B cell (primary cell): ENCODE measurements at regions not wholly inside any gene's neighbourhood (a gene's known extent, or its start where the extent isn't known, plus 50 kb on each side); places are given as distances from the start of the nearest gene placed in this dataset.

Experiments used
- EZH2 ChIP-seq: IDR thresholded peaks from 2 replicates; pipeline ENCODE4 v1.6.1; 2012; ENCODE audit warnings: borderline replicate concordance, low read depth, mild to moderate bottlenecking, moderate library complexity, low read length; ENCODE audit not compliant: insufficient read depth, poor library complexity, severe bottlenecking
- TF ChIP-seq, protein P1 (sequence below): fragments of 200-600 bp; IDR thresholded peaks from one replicate; pipeline ENCODE4 v1.8.0; 2022; ENCODE audit warnings: antibody characterized with exemption, mild to moderate bottlenecking

DNA sequence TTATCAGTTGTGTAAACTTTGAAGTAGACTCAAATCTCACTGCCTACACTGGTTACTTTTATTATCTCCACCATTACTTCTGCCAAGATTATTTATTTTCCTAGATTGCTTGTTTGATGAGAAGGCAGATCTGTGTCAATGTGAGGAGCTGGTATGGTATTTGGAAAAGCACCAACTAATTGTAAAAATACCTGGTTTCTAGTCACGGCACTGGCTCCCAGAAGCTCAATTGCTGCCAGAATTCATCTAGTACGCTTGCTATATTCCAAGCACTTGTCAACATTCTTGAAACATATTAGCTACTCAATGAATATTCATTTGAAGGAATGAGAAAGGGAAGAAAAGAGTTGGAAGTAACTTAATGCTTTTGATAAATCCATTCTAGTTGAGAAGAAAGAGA lies 1376.8 kb upstream of the ADGRL3 start:
- TF ChIP-seq, protein P1, sequence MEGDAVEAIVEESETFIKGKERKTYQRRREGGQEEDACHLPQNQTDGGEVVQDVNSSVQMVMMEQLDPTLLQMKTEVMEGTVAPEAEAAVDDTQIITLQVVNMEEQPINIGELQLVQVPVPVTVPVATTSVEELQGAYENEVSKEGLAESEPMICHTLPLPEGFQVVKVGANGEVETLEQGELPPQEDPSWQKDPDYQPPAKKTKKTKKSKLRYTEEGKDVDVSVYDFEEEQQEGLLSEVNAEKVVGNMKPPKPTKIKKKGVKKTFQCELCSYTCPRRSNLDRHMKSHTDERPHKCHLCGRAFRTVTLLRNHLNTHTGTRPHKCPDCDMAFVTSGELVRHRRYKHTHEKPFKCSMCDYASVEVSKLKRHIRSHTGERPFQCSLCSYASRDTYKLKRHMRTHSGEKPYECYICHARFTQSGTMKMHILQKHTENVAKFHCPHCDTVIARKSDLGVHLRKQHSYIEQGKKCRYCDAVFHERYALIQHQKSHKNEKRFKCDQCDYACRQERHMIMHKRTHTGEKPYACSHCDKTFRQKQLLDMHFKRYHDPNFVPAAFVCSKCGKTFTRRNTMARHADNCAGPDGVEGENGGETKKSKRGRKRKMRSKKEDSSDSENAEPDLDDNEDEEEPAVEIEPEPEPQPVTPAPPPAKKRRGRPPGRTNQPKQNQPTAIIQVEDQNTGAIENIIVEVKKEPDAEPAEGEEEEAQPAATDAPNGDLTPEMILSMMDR, result no peak
- no peak for TF ChIP-seq EZH2
